HEK293T (cell line): ENCODE measurements at regions not wholly inside any gene's neighbourhood (a gene's known extent, or its start where the extent isn't known, plus 50 kb on each side); places are given as distances from the start of the nearest gene placed in this dataset.

Experiments used
- CTCF ChIA-PET: fragments of 350-600 bp; formaldehyde crosslinking; extraction: SDS; loops from one replicate; lab custom pipeline; 2021; ENCODE audit warnings: antibody characterized with exemption, inconsistent platforms; lab: Yijun Ruan, JAX
- POLR2A ChIA-PET: fragments of 350-600 bp; formaldehyde crosslinking; extraction: SDS; loops from one replicate; lab custom pipeline; 2020; ENCODE audit warnings: antibody characterized with exemption, inconsistent platforms; lab: Yijun Ruan, JAX
- DNase-seq: peaks from one replicate; pipeline ENCODE4 v3.0.0; 2012; ENCODE audit warnings: mixed read lengths; ENCODE audit errors: extremely low spot score
- ARNT ChIP-seq: fragments of 450-650 bp; IDR thresholded peaks from 2 replicates; pipeline ENCODE4 v1.6.1; 2017; ENCODE audit warnings: mild to moderate bottlenecking
- BHLHE40 ChIP-seq: fragments of 450-650 bp; IDR thresholded peaks from 2 replicates; pipeline ENCODE4 v1.6.1; 2016; ENCODE audit warnings: mild to moderate bottlenecking, moderate library complexity, borderline replicate concordance
- CTBP1 ChIP-seq: fragments of 450-650 bp; IDR thresholded peaks from 2 replicates; pipeline ENCODE4 v1.6.1; 2016; ENCODE audit warnings: borderline replicate concordance
- ELF4 ChIP-seq: fragments of 450-650 bp; IDR thresholded peaks from 2 replicates; pipeline ENCODE4 v1.6.1; 2017; ENCODE audit warnings: antibody characterized with exemption
- FOXA1 ChIP-seq: fragments of 450-650 bp; IDR thresholded peaks from 2 replicates; pipeline ENCODE4 v1.6.1; 2016; ENCODE audit warnings: mild to moderate bottlenecking
- FOXK2 ChIP-seq: fragments of 450-650 bp; IDR thresholded peaks from 2 replicates; pipeline ENCODE4 v1.6.1; 2016; ENCODE audit warnings: mild to moderate bottlenecking
- FOXM1 ChIP-seq: fragments of 450-650 bp; IDR thresholded peaks from 2 replicates; pipeline ENCODE4 v1.6.1; 2017; ENCODE audit warnings: mild to moderate bottlenecking, borderline replicate concordance
- HDGF ChIP-seq: fragments of 450-650 bp; IDR thresholded peaks from 2 replicates; pipeline ENCODE4 v1.6.1; 2017; ENCODE audit warnings: antibody characterized with exemption, borderline replicate concordance
- L3MBTL2 ChIP-seq: fragments of 450-650 bp; conservative IDR thresholded peaks from 2 replicates; pipeline ENCODE4 v1.6.1; 2016; ENCODE audit warnings: mild to moderate bottlenecking
- LEF1 ChIP-seq: fragments of 450-650 bp; IDR thresholded peaks from 2 replicates; pipeline ENCODE4 v1.6.1; 2017; ENCODE audit warnings: mild to moderate bottlenecking, borderline replicate concordance
- NFRKB ChIP-seq: fragments of 450-650 bp; IDR thresholded peaks from 2 replicates; pipeline ENCODE4 v1.6.1; 2016; ENCODE audit warnings: mild to moderate bottlenecking, moderate library complexity
- SP1 ChIP-seq: fragments of 450-650 bp; IDR thresholded peaks from 2 replicates; pipeline ENCODE4 v1.6.1; 2017
- SUZ12 ChIP-seq: fragments of 450-650 bp; IDR thresholded peaks from 2 replicates; pipeline ENCODE4 v1.6.1; 2016; ENCODE audit warnings: mild to moderate bottlenecking
- TARDBP ChIP-seq: fragments of 450-650 bp; IDR thresholded peaks from 2 replicates; pipeline ENCODE4 v1.6.1; 2016
- ZNF384 ChIP-seq: fragments of 450-650 bp; IDR thresholded peaks from 2 replicates; pipeline ENCODE4 v1.6.1; 2016
- TF ChIP-seq, protein P1 (sequence below): fragments of 450-650 bp; IDR thresholded peaks from 2 replicates; pipeline ENCODE4 v1.6.1; 2016

DNA sequence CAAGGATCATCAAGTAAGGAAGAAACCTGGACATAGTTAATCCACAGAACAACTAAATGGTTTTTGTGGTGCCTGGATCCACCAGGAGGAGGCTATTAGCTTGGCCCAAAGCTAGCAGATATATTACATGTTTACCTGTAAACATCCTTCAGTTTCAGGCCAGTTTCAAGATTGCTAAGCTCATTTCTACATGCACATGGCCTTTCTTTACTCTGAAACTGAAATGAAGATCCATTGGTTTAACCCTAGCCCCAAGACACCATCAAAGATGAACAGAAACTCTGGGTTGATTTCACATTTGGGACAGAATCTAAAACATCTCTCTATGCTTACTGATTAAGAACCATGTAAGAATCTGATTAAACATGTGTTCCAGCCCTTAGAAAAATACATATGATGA is 611.8 kb downstream of the TLE1 start:
- TF ChIP-seq ZNF384 (no peak), TARDBP (no peak), LEF1 (no peak), SUZ12 (no peak), FOXA1 (no peak), SP1 (no peak)
- ChIA-PET CTCF (no interaction called here), POLR2A (no interaction called here)
- DNase-seq = no peak

DNA sequence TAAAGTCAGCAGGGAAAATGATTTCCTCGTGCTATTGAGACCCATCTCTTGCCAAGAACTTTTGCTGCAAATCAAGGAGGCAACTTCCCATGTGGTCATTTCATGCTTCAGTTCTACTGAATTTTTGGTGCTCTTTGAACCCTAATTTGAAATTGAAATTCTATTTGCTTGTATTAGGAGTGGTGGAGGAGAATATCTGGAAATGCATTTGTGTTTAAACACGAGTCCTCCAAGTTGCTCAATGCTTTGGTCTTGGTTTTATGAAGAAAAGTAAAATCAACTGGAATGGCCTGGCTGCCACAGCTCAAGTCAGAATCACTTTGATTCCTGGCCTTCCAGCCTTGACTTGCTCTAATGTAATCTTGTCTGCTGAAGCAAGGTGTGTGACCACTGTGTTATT is 613.2 kb downstream of the TLE1 start:
- ChIA-PET POLR2A (no interaction called here), CTCF (no interaction called here)
- TF ChIP-seq SUZ12 (no peak), NFRKB (no peak), ZNF384 (no peak), ARNT (no peak), BHLHE40 (no peak), ELF4 (no peak)
- TF ChIP-seq, protein P1, sequence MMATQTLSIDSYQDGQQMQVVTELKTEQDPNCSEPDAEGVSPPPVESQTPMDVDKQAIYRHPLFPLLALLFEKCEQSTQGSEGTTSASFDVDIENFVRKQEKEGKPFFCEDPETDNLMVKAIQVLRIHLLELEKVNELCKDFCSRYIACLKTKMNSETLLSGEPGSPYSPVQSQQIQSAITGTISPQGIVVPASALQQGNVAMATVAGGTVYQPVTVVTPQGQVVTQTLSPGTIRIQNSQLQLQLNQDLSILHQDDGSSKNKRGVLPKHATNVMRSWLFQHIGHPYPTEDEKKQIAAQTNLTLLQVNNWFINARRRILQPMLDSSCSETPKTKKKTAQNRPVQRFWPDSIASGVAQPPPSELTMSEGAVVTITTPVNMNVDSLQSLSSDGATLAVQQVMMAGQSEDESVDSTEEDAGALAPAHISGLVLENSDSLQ = no peak
- no peak for DNase-seq

- no peak for TF ChIP-seq ZNF384
- no peak for TF ChIP-seq HDGF
- TF ChIP-seq BHLHE40 = no peak
- TF ChIP-seq L3MBTL2 = no peak
- TF ChIP-seq ARNT = no peak
- TF ChIP-seq ELF4 = no peak
- TF ChIP-seq SUZ12 = no peak
- TF ChIP-seq FOXA1 = no peak
- no peak for DNase-seq
- POLR2A ChIA-PET = no interaction called here
- CTCF ChIA-PET = no interaction called here
These were observed 615.1 kb downstream of the TLE1 start for GRCh38 chr9:81074221-81074620.

- CTCF ChIA-PET = no interaction called here
- no peak for DNase-seq
- POLR2A ChIA-PET = no interaction called here
- no peak for TF ChIP-seq L3MBTL2
- no peak for TF ChIP-seq FOXA1
These were observed 615.5 kb downstream of the TLE1 start for GRCh38 chr9:81073821-81074220.

DNA sequence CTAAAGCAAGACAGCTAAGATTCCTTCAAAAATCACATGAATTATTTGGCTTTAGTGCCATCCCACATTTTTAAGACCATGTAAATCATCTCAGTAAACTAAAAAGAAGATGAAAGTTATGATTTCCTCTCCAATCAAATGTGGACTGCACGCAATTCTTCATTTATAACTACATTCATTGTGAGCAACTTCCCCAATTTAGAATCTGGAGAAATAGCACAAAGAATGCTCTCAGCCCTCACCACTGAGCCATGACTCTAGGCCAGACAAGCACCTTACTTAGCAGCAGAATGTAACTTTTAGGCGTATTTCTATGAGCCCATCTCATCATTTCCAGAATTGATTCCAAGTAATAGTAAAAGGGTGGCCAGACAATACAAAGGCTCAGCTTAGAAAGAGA is 616.6 kb downstream of the TLE1 start:
- no peak for DNase-seq
- POLR2A ChIA-PET = no interaction called here
- CTCF ChIA-PET = no interaction called here
- TF ChIP-seq ELF4 (no peak), NFRKB (no peak), SP1 (no peak), SUZ12 (no peak), L3MBTL2 (no peak), TARDBP (no peak), ARNT (no peak), BHLHE40 (no peak), LEF1 (no peak), FOXK2 (no peak), CTBP1 (no peak), FOXM1 (no peak), FOXA1 (no peak), ZNF384 (no peak), HDGF (no peak)
- TF ChIP-seq, protein P1 = no peak

DNA sequence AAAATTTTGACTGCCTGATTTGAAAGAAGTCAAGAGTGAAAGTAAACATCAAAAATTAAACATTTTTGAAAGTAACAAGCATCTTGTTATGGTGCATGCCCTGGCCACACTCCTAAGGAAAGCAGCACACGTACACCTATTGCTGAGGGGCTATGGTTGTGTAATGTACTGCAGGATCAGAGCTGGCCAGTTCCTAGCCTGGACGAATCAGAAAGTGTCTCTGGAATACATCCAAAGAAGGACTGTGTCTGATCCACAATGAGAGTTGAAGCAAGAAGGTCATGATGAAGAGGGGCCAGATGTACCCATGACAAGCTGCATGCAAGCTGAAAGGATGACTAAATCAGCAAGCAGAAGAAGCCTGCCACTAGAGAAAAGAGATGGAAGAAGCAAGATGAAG is 618.2 kb downstream of the TLE1 start:
- ChIA-PET CTCF (no interaction called here), POLR2A (no interaction called here)
- no peak for TF ChIP-seq TARDBP
- no peak for DNase-seq

GRCh38 chr9:81070689-81071088 is 618.7 kb downstream of the TLE1 start:
- no peak for TF ChIP-seq HDGF
- TF ChIP-seq FOXK2 = no peak
- TF ChIP-seq, protein P1 = no peak
- no peak for TF ChIP-seq ELF4
- TF ChIP-seq NFRKB = no peak
- no peak for TF ChIP-seq L3MBTL2
- ChIA-PET POLR2A (no interaction called here), CTCF (no interaction called here)
- no peak for DNase-seq

DNA sequence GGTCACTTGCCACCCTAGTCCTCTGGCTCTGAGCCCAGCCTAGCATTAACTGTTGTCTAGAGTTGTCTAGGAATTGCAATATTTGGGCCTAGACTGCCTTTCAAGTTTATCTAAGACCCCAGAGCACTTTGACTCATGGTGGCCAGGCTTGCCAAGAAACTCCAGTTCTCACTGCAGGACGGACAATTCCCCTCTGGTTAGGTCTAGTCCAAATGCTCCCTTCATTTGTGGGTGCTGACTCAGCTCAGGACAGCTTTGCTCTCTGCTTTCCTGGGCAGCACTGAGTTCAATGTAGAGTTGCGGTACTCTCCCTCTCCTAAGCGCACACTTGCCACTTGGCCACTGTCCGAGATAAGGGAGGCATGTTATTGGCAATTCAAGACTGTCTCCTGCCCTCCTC is 619.4 kb downstream of the TLE1 start:
- no peak for DNase-seq
- ChIA-PET CTCF (no interaction called here), POLR2A (no interaction called here)
- TF ChIP-seq NFRKB (no peak), SUZ12 (no peak), LEF1 (no peak)
